Stimulated activated CD4-positive, alpha-beta T cell treated with anti-CD3 and anti-CD28 coated beads, TNF-alpha, amount 100 ng/mL, for 24 hours (primary cell): ENCODE measurements at regions not wholly inside any gene's neighbourhood (a gene's known extent, or its start where the extent isn't known, plus 50 kb on each side); places are given as distances from the start of the nearest gene placed in this dataset.

ENCODE experiments used
- DNase-seq, 3 experiments: peaks; one replicate each; pipeline ENCODE4 v3.0.0-alpha.2; 2020; ENCODE audit warnings: low read depth in 3 of 3

DNA sequence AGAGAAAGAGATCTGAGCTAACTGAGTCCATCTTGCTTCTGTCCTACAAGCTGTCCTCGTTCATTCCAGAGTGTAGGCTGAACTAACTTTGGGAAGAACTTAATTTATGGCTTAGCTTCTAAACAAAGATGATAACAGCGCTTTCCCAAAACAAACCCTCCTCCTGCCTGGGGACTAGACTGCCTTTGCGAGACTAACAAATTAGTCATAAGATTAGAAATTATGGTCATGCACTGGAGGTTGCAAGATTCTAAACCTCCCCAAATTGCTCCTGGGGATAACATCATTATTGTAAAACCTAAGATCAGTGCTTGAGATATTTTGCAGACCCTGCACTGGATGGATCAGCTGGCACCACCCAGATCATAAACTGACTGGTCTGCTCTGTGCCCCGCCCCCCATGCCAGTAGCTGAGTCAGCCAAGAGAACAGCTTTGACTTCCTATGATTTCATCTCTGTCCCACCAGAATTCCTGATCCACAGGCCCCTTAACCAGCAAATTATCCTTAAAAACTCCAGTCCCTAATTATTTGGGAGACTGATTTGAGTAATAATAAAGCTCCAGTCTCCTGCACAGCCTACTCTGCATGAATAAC, 883.3 kb downstream of the TRIML1 start:
- no peak for DNase-seq

DNA sequence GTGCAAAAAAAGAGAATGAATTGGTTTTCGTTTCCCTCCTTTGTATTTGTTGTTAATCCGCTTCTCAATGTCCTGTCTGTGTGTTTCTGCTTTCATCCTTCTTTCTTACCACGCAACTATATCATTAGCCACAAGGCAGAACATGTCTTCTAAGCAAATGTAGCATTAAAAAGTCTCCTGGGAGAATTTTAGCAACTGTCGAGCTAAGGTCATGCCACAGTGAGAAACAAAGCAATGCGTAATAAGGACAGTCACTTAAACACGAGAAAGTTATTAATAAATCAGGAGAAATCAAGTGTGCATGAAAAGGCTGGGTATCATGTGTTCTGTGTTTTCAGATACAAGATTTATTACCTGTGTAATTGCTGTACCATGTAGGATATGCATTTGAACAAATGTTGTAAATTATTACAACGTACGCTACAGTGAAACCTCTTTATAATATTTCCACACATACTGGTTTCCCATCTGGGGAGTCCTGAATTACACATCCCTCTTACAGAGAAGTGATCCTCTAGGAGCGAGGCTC, 890.8 kb downstream of the TRIML1 start:
- DNase-seq: no peak

DNA sequence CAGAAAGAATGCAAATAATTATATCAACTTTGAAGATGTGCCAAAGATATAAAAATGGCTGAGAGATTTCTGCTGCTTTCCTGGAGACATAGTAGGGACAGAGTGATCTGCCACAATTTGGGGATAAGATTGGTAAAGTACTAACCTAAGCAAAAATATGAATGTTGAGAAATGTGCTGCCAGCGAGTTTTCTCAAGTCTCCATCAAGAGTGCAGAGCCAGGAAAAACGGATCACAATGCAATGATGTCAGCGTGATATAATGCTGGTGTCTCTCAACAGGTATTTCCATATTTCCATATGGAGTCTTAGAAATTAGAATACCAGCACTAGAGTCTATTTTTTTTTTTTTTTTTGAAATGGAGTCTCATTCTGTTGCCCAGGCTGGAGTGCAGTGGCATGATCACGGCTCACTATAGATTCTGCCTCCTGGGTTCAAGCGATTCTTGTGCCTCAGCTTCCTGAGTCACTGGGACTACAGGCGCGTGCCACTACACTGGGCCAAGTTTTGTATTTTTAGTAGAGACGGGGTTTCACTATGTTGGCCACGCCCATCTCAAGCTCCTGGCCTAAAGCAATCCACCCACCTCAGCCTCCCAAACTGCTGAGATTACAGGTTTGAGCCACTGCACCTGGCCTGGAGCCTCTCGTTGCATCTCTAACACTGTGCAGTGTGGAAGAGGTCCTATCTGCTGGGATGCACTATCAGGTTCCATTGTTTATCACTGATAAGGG, 893.5 kb downstream of the TRIML1 start:
- DNase-seq: no peak

DNA sequence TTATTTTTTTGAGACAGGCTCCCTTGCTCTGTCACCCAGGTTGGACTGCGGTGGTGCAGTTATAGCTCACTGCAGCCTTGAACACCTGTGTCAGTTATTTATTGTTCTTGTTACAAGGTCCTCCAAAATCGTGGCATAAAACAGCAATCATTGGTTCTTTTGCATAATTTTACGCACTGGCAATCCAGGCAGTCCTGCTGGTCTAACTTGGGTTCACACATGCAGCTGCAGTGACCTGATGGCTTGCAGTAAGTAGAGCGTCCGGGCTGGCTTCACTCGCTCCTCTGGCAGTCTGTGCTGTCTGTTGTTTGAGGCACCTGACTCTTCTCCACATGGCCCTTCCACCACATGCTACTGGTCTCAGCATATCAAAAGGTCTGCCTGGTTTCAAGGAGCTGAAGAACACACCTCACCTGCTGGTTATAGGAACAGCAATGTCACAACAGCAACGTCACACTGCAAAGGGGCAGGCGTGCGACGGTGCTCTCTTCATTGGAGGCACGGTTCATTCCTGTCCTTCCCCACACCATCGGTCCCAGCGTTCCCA, 894.6 kb downstream of the TRIML1 start:
- no peak for DNase-seq

DNA sequence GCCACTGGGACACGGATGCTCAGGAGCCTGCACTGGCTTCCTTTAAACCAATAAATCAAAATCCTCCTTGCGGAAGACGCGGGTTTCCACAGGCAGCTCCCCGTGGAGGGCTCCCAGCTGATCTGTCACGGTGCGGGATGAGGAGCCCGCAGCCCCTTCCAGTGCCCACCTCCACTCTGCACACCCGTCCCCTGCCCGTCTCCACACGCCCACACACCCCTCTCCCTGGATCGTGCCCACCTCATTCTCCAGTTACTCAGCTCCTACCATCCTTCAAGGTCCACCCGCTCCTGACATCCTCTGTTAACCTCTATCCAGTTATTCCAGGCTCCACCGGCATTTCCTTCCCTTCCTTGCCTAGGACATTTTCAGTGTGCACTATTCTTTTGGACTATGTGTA, 895.9 kb downstream of the TRIML1 start:
- no peak for DNase-seq

DNA sequence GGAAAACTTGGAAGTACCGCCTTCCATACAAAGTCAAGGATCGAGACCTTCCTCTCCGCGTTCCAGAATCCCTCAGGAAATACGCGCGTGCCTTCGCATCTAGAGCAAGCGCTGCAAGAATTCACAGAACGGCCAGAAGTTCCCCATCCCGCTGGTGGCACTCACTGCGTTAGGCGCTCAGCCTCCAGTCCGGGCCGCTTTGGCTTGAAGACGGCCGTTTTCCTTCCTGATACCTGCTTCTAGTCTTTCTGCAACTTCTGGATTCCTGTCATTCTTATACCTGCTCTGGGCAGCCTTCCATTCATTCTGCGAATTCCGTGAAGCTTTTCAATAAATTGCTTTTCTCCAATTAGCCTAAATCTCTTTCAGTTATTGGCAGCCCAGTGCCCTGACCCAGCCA, 896.4 kb downstream of the TRIML1 start:
- DNase-seq: no peak

DNA sequence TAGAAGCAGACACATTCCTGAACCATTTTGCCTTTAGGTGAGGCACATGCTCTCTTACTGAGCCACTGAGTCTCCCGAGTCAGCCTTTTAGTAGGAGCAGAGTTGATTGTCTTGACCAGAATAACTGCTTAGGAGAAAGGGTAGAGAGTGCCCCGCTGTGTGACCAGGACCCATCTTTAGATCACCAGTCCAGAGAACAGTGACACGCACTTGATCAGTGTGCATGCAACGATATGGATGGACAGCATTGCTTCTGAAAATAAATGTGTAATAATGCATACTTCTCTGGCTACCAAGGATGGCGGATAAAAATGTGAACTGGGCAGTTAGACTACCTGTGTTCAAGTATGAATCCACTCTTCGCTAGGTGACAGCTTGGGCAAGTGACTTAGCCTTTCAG, 897.7 kb downstream of the TRIML1 start:
- no peak for DNase-seq

DNA sequence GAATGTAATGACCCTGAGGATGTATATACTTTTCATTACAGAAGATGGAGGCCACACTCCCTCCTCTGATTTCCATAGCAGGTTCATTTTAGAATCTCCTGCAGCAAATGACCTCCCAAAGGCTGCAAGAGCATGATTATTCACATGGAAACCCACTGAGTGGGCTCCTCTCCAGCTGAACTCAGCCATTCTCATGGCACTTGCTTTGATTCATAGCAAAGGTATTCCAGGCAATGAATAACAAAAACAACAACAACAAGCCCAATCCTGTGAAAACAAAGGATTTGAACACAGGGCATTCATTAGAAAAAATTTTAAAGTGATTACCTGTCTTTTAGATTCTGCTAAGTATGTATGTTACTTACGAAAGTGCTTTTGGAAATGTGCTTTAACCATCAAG, 894.0 kb upstream of the FRG1 start:
- DNase-seq: no peak

DNA sequence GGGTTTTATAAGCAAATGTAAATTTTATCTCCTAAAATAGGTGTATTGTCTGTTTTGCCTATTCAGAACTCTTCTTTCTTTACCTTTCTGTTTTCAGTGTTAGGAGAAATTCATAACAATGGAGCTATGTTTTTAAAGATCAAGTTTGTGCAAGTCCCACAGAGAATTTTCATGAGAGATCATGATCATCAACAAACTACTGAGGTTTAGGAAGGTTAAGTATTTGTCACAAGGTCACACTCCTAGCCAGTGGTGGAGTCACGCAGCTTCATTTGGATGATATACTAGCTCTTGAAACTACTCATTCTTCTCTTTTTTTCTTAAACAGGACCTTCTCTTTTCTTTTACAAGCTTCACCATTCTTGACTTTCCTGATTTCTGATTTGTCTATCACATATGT, 892.6 kb upstream of the FRG1 start:
- DNase-seq: no peak

DNA sequence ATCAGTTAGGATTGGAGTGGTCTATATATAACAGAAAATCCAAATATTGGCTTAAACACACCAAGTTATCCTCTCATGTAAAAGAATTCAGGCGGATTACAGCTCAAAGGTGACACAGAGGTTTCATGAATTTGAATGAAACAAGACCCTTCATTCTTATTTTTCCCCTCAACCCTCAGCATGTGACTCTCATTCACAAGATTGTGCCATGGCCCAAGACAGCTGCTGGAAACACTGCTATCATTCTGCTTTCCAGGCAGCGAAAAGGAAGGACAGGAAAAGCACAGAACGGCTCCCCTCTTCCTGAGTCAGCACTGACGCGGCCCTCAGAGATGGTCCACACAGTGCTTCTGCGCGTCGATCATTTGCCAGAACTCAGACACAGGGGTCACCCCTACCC, 891.0 kb upstream of the FRG1 start:
- no peak for DNase-seq

DNA sequence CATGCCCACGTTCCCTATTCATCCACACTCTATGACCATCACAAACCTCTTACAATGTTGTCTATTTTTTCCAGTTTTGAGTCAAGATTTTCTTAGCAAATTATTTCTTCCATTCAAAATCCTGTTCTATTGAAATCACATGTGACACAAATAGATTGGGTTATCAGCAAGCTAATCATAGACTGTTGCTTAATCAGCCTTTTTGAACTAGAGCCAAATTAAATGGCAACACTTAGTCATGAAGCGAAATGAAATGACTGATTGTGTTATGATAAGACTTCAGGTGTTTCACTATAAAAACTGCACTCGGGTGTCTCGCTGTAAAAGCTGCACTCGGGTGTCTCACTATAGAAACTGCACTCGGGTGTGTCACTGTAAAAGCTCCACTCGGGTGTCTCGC, 890.0 kb upstream of the FRG1 start:
- no peak for DNase-seq

DNA sequence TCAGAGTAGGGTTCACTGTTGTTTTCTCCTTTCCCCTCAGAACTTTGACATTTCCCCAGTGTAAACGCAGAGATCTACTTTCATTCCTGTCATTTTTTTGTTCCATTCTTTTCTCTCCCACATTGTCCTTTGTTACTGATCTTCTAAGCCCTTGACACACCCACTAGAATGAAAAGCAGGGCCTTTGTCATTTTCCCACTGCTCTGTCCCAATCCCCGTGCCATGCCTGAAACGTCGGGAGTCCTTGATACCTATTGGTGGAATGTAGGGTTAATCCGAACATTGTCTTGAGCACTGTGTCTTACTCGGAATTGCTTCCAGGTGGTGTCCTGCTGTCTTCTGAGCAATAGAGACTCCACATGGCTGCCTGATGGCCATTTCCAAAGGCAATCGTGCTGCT, 887.1 kb upstream of the FRG1 start:
- no peak for DNase-seq

DNA sequence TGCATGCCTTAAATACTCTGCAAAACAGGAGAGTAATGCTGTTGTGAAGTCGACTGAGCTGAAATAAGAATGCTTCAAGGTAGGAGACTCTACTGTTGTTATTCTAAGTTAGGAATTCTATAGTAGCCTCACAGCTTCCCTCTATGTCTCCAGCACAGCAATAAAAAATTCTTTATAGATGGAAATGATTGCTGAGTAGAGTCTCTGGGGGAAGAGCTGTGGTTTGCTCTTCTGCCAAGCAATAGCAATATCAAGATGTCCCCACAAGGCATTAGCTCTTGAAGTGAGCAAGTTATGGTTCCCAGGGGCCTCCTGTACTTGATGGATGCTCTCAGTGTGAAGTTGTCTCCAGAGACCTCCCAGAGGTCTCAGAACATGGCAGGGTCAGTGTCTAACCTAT, 880.6 kb upstream of the FRG1 start:
- DNase-seq: no peak

DNA sequence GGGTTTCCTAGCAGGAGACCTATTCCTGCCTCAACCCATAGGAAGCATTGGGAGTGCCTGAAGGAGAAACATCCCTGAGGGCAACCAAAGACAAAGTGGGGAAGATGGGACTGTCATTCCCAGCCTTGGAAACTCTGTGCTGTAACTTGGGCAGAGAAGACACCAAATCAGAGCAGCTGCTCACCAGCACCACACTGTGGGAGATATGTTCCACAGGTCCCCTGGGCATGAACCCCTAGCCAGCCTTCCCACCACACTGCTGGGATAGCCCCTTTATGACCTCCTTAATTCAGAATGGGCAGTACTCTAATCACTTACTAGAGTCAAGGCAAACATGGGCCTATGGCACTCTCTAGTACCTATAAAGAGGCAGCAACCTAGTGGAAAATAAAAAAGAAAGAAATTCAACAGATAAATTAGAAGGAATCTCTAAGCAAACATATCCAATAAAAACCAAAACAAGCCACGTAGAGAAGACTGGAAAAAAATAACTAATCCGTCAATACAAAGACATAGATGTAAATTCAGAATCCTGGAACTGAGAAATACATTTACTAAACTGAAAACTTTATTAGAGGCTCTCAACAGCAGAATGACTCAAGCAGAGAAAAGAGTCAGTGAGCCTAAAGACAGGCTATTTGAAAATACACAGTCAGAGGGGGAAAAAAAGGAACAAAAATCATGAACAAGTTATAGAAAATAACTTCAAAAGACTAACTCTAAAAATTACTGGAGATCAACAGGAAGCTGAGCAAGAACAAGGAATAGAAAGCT, 878.4 kb upstream of the FRG1 start:
- no peak for DNase-seq

DNA sequence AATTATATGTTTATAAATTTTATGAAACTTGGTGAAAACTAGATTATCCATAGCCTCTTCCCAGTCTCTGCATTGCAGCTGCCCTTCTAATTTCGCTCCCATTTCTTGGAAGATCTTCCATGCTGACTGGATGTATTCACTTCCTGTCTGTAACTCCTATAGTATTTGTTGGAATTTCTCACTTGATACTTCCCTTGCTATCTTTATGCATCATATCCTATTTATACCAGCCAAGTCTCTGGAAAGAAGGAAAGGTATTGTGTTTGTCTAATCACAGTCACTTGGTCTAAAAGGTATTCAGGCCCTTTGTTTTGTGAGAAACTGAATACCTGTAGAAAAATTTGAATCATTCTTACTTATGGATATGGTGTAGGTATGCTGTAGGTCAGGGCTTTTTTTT, 870.9 kb upstream of the FRG1 start:
- DNase-seq: no peak

DNA sequence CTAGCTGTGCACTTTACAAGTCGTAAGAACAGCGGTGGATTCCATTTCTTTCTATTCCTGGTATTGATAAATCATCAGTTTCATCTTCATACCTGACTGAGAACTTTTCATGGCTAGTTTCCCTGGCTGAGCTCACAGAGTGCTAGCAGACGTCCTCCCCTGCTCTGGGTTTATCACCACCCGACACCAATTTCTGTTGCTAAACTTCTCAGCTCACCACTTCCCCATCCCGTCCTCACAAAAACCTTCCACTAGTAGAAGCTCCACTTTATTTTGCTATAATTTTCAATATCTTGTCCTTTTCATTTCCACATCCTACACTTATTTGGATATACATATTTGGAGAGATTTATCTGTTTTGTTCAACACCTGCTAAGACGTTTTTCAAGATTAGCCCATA, 869.4 kb upstream of the FRG1 start:
- DNase-seq: no peak

DNA sequence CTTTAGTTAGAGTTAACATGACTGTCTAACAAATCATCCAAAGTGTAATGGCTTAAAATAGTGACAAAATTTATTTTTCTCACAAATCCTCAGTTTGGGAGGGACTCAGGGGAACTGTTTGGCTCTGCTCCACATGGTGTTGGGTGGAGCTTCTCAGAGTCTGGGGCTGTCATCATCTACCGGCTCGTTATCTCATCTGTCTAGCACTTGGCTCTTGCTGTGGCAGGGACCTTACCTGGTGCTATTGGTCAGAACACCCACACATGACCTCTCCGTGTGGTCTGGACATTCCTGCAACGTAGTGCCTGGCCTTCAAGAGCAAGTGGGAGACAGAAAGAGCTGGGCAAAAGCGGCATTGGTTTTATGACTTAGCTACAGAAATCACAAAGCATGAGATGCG, 866.9 kb upstream of the FRG1 start:
- no peak for DNase-seq

DNA sequence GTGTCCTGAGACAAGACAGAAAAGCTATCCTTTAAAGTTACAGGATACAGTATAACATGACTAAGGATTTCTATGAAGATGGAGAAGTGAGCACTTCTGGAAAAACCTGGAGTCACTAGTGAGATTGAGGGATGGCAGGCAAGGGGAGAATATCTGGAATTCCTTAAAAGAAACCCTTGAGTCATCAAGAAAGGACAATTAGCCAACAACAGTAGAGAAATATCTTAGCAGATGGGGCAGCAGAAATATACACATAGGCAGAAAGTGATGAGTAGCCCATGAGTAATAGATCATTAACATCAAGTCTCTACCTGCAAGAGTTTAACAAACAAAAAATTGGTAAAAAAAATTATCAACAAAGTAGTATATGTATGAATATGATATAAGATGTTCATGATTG, 858.8 kb upstream of the FRG1 start:
- DNase-seq: no peak

DNA sequence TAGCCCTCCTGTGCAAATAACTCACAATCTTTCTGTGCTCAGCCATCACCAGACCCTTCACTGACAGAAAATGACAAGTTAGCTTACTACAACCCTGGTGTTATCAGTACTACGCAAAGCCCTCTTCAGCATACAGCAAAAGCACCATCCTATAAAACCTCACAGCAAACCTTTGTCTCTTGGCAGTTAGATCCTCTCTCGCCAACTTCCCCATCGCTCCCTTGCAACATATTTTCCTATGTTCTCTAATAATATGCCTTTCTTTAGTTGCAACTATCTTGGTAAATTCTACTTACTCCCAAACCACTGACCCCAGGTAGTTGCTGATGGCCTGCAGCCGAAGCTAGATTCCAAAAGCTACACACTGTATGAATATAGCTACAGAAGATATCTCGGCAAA, 856.9 kb upstream of the FRG1 start:
- DNase-seq: no peak

DNA sequence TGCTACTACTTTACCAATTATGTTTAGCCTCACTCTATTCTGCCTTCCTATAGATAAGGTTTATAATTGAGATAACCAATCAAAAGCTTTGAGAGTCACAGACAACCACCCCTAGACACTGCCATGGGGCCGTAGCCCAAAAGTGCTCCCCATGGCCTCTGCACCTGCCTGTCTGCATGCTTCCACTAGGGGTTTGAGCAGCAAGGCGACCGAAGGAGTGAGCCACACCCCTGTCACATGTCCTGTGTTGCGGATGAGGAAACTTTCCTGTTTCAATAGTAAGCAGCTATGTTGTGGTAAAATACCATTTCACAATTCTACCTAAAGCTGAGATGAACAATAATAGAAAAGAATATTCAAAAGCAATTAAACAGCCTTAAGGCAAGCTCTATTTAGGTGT, 856.0 kb upstream of the FRG1 start:
- no peak for DNase-seq

DNA sequence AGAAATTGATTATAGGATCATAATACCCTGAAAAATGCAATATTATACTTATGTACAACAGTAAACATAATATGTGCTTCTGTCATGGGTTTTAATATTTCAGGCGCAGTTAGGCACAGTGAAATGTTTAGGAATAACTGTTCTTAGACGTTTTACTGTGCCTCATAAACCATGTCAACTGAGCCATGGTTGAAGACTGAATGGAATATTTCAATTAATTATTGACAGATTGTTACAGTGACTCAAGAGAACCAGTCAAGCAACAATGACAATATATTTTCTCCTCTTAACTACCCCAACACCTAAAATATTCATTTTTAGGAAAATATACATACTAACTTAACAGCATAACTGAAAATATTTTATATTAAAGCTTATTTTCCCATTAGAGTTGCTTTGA, 852.7 kb upstream of the FRG1 start:
- no peak for DNase-seq

DNA sequence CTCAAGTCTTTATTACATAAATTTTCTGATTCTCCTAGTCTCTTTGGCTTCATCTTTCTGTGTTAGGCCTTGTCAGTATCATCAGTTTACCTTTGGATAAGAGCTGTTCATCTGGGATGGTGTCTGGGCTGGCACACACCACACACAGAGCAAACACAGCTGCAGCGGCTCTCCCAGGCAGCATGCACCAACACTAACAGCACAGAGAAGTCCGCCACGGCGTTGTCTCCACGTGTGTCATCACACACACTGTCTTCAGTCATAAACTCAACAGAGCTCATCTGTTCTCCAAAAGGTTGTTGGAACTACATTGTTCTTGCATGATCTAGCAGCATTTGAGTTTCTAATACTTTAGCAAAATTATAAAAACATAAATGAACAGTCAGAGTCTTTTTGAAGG, 851.9 kb upstream of the FRG1 start:
- no peak for DNase-seq
